ENCODE measurements at regions not wholly inside any gene's neighbourhood (a gene's known extent, or its start where the extent isn't known, plus 50 kb on each side); places are given as distances from the start of the nearest gene placed in this dataset.
A peak's percentile ranks its signal among the peaks of the same experiment; 100 is the strongest.

DNA sequence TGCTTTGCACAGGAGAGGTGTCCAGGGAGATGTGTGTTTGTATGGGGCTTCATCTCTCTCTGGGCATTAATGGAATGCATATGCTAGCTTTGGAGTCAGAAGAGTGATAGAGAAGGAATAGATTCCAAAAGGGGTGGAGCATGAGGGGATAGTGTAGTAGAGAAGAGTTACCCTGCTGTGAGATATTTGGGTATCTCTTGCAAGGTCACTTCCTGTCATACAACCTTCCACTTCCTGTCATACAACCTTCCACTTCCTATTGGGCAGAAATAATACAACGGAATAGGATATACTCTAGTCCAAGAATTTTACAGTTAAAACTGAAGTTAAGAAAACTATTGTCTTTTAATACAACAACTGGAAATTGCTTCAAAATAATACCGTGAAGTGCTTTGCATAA is 351.8 kb upstream of the FMN2 start:
- TF ChIP-seq, protein P1, sequence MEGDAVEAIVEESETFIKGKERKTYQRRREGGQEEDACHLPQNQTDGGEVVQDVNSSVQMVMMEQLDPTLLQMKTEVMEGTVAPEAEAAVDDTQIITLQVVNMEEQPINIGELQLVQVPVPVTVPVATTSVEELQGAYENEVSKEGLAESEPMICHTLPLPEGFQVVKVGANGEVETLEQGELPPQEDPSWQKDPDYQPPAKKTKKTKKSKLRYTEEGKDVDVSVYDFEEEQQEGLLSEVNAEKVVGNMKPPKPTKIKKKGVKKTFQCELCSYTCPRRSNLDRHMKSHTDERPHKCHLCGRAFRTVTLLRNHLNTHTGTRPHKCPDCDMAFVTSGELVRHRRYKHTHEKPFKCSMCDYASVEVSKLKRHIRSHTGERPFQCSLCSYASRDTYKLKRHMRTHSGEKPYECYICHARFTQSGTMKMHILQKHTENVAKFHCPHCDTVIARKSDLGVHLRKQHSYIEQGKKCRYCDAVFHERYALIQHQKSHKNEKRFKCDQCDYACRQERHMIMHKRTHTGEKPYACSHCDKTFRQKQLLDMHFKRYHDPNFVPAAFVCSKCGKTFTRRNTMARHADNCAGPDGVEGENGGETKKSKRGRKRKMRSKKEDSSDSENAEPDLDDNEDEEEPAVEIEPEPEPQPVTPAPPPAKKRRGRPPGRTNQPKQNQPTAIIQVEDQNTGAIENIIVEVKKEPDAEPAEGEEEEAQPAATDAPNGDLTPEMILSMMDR (IDR thresholded peaks at IDR 0.05 in 8 of 11, conservative IDR thresholded peaks at IDR 0.05 in 3 of 11) = no peak
- no peak for TF ChIP-seq POLR2A (IDR thresholded peaks at IDR 0.05)
- no peak for TF ChIP-seq POLR2AphosphoS5 (IDR thresholded peaks at IDR 0.05)
- Histone ChIP-seq H3K4me1 (peaks cover 3 to 28% (median 7%) of the 10 kb centered on the region in 6 donors), H3K4me3 (no peak overlapping the region), H3K9me3 (no peaks in the 10 kb centered on the region), H3K27me3 (replicated peaks in 1 of 7) (no peaks in the 10 kb centered on the region), H3K36me3 (no peaks in the 10 kb centered on the region), H3K27ac (no peak overlapping the region)
- intact Hi-C loops (cut with DNase I; ENCODE audit: low total_unique reads) = no loop called here
- 48 to 56% (median 51%) methylated on average over 2 of the region's 2 CpGs for WGBS, 5 donors
- DNase-seq = no peak

DNA sequence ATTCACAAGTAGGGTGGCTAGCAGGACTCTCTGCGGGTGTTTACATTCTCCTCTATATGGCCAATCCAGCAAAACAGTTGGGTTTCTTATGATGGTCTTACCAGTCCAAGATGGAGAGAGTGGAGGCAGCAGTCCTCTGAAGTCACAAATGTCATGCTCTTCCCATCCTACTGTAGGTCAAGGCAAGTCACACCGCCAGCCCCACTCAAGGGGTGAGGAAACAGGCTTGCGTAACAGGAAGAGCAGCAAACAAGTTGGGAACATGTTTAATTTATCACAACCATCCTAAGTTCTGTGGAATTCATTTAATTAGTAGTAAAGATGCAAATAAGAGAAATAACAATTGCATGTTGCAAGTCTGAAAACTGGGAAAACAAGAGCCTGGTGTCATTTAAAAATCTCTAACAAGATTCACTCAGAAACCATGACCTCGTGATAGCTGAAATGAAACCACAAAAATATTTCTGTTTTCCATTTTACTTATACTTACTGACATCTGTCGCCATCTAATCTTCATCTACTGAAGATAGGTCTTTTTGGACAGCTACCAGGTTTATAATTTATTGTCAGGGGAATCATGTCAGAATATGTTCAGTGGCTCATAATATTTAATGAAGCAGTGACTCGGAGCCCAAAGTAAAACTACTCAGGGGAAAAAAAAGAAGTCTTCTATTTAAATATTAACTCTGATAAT is 349.1 kb upstream of the FMN2 start:
- Histone ChIP-seq H3K27ac (no peak overlapping the region), H3K9me3 (no peaks in the 10 kb centered on the region), H3K27me3 (replicated peaks in 1 of 7) (no peaks in the 10 kb centered on the region), H3K4me1 (peaks cover 3 to 28% (median 7%) of the 10 kb centered on the region in 6 donors), H3K4me3 (no peak overlapping the region), H3K36me3 (no peaks in the 10 kb centered on the region)
- 44 to 62% (median 57%) methylated on average over 6 of the region's 6 CpGs for WGBS, 5 donors
- no peak for TF ChIP-seq POLR2A (IDR thresholded peaks at IDR 0.05)
- TF ChIP-seq POLR2AphosphoS5 (IDR thresholded peaks at IDR 0.05) = peak in 1 of 3 donors; percentile 59
- TF ChIP-seq, protein P1 (IDR thresholded peaks at IDR 0.05 in 8 of 11, conservative IDR thresholded peaks at IDR 0.05 in 3 of 11) = no peak
- intact Hi-C loops (cut with DNase I; ENCODE audit: low total_unique reads) = no loop called here
- DNase-seq = no peak

DNA sequence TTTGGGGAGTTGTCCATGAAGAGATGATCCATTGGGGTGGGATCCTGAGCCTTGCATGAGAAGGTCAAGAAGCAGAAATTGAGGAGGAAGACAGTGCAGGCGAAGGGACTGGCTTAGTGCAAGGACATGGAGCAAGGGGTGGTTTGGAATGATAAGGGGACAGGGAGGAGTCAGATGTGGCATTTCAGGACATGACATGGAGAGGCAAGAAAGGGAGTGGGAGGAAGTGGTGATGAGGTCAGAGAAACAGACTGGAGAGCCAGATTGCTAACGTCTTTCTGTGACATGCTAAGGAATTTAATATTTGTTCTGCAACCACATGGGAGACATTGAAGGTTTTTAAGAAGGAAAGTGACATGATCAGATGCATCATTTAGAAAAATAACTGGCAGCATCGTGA is 346.8 kb upstream of the FMN2 start:
- TF ChIP-seq POLR2A (IDR thresholded peaks at IDR 0.05) = no peak
- TF ChIP-seq POLR2AphosphoS5 (IDR thresholded peaks at IDR 0.05) = no peak
- TF ChIP-seq, protein P1 (IDR thresholded peaks at IDR 0.05 in 8 of 11, conservative IDR thresholded peaks at IDR 0.05 in 3 of 11) = no peak
- 45 to 61% (median 52%) methylated on average over 3 of the region's 3 CpGs for WGBS, 5 donors
- H3K27ac ChIP-seq = no peak overlapping the region

DNA sequence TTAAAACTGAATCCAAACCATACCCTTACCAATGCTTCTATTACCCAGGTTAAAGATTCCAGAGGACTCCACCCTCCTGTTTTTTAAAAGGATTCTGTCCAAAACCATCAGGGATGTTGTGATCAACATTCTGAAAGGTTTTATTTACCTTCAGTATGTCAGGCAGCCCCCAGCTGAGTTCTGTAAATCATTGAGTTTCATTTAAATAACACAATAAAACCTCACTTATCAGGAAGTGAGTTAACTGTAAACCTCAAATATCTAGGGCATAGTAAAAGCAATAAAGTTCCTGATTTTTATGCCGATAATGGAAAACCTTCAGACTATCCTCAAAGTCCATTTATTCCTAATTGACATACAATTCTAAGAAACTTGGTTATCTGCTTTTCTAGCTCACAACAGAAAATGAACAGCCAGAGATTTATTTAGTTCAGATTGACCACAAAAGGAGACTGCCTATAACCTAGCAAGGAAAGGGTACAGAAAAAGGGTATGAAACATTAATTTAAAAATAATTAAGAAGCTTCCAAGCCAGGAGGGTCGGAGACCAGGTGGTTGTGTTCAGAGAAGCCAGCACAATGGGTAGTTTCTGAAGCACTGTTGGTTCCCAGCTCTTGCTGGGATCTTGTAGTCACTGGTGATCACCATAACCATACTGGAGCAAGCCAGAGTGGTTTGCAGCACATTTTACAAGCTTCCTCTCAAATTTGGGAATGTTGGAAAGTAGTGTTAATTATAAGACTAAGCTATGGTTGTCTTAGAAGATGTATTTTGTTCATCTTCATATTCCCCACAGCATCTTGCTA is 336.4 kb upstream of the FMN2 start:
- Histone ChIP-seq H3K27me3 (replicated peaks in 1 of 7) (no peaks in the 10 kb centered on the region), H3K9me3 (no peaks in the 10 kb centered on the region), H3K4me1 (no peaks in the 10 kb centered on the region), H3K4me3 (no peak overlapping the region), H3K27ac (no peak overlapping the region), H3K36me3 (no peaks in the 10 kb centered on the region)
- 68 to 82% (median 70%) methylated on average over 2 of the region's 2 CpGs for WGBS, 5 donors
- DNase-seq = no peak
- TF ChIP-seq, protein P1 (IDR thresholded peaks at IDR 0.05 in 8 of 11, conservative IDR thresholded peaks at IDR 0.05 in 3 of 11) = no peak
- TF ChIP-seq POLR2A (IDR thresholded peaks at IDR 0.05) (no peak), POLR2AphosphoS5 (IDR thresholded peaks at IDR 0.05) (no peak)
- intact Hi-C loops (cut with DNase I; ENCODE audit: low total_unique reads) = no loop called here

More for the DNA sequence above, 346.8 kb upstream of the FMN2 start:
- Histone ChIP-seq H3K9me3 (no peaks in the 10 kb centered on the region), H3K4me1 (peaks cover 3 to 18% (median 5%) of the 10 kb centered on the region in 6 donors), H3K36me3 (no peaks in the 10 kb centered on the region), H3K4me3 (no peak overlapping the region), H3K27me3 (replicated peaks in 1 of 7) (no peaks in the 10 kb centered on the region)
- DNase-seq = no peak
- intact Hi-C loops (cut with DNase I; ENCODE audit: low total_unique reads) = no loop called here
